ENCODE measurements at regions not wholly inside any gene's neighbourhood (a gene's known extent, or its start where the extent isn't known, plus 50 kb on each side); places are given as distances from the start of the nearest gene placed in this dataset.

GRCh38 chr13:91167706-91168385 is 179.6 kb upstream of the MIR17HG start:
- Histone ChIP-seq H3K9ac (ENCODE audit: low read depth in 1 of 2, low read length in 2 of 2) (no peak overlapping the region), H3K27me3 (ENCODE audit: control insufficient read depth in 4 of 4, insufficient read depth in 4 of 4, low read length in 3 of 4) (peaks cover 0 to 9% (median 0%) of the 10 kb centered on the region in 4 donors), H3K27ac (ENCODE audit: low read depth in 1 of 2, low read length in 2 of 2) (no peak overlapping the region), H3K4me3 (ENCODE audit: low read depth in 1 of 3, low read length in 3 of 3) (no peak overlapping the region), H3K4me1 (ENCODE audit: control insufficient read depth in 4 of 4, insufficient read depth in 4 of 4, low read length in 3 of 4) (no peaks in the 10 kb centered on the region), H3K9me3 (ENCODE audit: control insufficient read depth in 4 of 4, low read length in 3 of 4) (no peaks in the 10 kb centered on the region), H3K36me3 (ENCODE audit: control insufficient read depth in 4 of 4, insufficient read depth in 3 of 4, low read depth in 1 of 4, low read length in 3 of 4) (no peaks in the 10 kb centered on the region)
- no peak for TF ChIP-seq REST (IDR thresholded peaks at IDR 0.05)
- DNase-seq (ENCODE audit: low spot score) = no peak
- 77% methylated on average over 4 of the region's 4 CpGs for whole genome bisulfite sequencing

- no peak overlapping the region for H3K9ac ChIP-seq (ENCODE audit: low read depth in 1 of 2, low read length in 2 of 2)
- TF ChIP-seq HNF4G (IDR thresholded peaks at IDR 0.05) = no peak
- TF ChIP-seq REST (IDR thresholded peaks at IDR 0.05) = no peak
- TF ChIP-seq RXRA (IDR thresholded peaks at IDR 0.05) = no peak
- TF ChIP-seq CTCF (IDR thresholded peaks at IDR 0.05; ENCODE audit: low read depth, low read length, missing input control) = no peak
- no peak for TF ChIP-seq NR2F2 (IDR thresholded peaks at IDR 0.05)
- TF ChIP-seq TAF1 (conservative IDR thresholded peaks at IDR 0.05) = no peak
- TF ChIP-seq GABPA (IDR thresholded peaks at IDR 0.05 in 1 of 2, conservative IDR thresholded peaks at IDR 0.05 in 1 of 2) = no peak
- 62% methylated on average over 4 of the region's 4 CpGs for WGBS
- H3K27me3 ChIP-seq (ENCODE audit: control insufficient read depth in 4 of 4, insufficient read depth in 4 of 4, low read length in 3 of 4) = peaks cover 0 to 9% (median 0%) of the 10 kb centered on the region in 4 donors
- no peak for DNase-seq (ENCODE audit: low spot score)
- H3K27ac ChIP-seq (ENCODE audit: low read depth in 1 of 2, low read length in 2 of 2) = no peak overlapping the region
- H3K4me1 ChIP-seq (ENCODE audit: control insufficient read depth in 4 of 4, insufficient read depth in 4 of 4, low read length in 3 of 4) = no peaks in the 10 kb centered on the region
- no peak overlapping the region for H3K4me3 ChIP-seq (ENCODE audit: low read depth in 1 of 3, low read length in 3 of 3)
- no peaks in the 10 kb centered on the region for H3K36me3 ChIP-seq (ENCODE audit: control insufficient read depth in 4 of 4, insufficient read depth in 3 of 4, low read depth in 1 of 4, low read length in 3 of 4)
- H3K9me3 ChIP-seq (ENCODE audit: control insufficient read depth in 4 of 4, low read length in 3 of 4) = no peaks in the 10 kb centered on the region
These were observed 179.1 kb upstream of the MIR17HG start for GRCh38 chr13:91168386-91168711.

Measured in liver (tissue), 8 donors.